CD4-positive, alpha-beta T cell treated with Interleukin-2 at 100 ng/mL for 4 hours (primary cell): ENCODE measurements at regions not wholly inside any gene's neighbourhood (a gene's known extent, or its start where the extent isn't known, plus 50 kb on each side); places are given as distances from the start of the nearest gene placed in this dataset.

Experiments used
- DNase-seq: peaks from one replicate; pipeline ENCODE4 v3.0.0-alpha.2; 2020; ENCODE audit warnings: low spot score

GRCh38 chr2:220496513-220496912 lies 869.1 kb downstream of the SLC4A3 start:
- DNase-seq, result no peak

DNA sequence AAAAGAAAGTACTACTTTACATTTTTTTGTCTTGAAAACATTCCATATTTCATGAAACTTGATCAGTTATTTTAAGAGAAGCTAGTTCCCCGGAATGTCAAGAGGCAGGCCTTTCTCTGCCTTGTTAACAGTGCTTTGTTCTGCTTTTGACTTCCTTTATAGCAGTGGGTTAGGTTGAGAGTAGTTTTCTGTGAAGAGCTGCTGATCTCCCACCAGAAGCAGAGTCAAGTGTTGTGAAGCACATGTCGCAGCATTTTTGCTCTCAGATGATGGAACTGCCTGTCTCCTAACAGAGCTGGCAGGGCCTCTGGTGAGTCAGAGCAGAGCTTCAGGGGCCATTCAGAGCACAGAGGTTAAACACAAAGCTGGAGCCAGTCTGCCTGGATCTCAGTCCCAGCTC lies 871.8 kb downstream of the SLC4A3 start:
- no peak for DNase-seq

- no peak for DNase-seq
Observed at GRCh38 chr2:220502539-220502938, 875.1 kb downstream of the SLC4A3 start.

- no peak for DNase-seq
Observed at GRCh38 chr2:220503431-220503830, 876.0 kb downstream of the SLC4A3 start.

DNA sequence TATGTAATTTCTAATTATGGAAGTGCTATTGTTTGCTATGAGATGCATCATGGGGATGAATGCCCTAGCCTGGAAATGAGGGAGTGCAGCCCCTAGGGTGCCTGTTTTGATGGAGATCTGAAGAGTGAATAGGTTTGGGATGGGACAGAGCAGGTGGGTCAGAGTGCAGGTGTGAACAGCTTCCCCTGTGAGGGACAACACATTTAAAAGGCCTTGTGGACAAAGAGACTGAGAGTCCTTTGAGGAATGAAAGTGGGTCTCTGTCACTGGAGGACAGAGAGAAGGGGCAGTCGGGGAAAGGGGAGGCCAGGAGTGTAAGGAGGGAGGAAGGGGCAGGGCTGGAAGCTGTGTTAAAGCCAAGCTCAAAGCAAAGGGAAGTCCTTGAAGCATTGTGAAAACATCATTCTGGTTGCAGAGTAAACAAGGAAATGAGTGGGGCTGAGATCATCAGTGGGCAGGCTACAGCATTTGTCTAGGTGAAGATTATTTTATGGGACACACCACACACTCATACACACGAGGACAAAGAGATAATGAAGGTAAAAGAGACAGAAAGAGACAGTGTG lies 877.6 kb downstream of the SLC4A3 start:
- DNase-seq, result no peak

GRCh38 chr2:220506466-220506865 lies 879.0 kb downstream of the SLC4A3 start:
- DNase-seq, result no peak

DNA sequence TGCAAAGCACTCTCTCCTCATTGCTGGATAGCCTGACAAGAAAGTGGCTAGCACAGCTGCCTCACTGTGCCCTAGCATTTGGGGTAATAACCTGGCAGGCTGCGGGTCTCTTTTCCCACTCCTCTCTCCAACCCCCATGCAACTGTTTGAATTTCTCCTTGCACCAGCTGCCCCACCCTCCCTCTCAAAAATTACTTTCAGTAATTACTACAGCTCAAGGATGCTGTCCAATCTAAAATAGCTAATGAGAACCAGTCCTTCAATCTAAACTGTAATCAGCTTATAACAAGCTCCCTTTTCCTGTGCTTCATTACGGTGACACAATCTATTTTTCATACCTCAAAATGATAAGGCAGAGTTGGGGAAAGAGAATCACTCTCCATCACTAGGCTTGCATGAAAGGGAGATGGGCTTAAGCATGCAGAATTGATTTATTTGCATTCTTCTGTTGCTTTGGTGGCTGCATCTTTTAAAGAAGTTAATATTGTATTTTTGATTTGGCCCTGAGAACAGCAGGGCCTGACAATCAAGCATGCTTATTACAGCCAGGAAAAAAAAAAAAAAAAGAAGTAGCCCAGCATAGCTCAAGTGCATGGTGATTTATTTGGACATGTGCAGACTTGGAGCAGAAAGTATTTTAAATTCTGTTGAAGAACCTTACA lies 881.8 kb downstream of the SLC4A3 start:
- no peak for DNase-seq

GRCh38 chr2:220509966-220510365 lies 882.5 kb downstream of the SLC4A3 start:
- DNase-seq, result no peak

DNA sequence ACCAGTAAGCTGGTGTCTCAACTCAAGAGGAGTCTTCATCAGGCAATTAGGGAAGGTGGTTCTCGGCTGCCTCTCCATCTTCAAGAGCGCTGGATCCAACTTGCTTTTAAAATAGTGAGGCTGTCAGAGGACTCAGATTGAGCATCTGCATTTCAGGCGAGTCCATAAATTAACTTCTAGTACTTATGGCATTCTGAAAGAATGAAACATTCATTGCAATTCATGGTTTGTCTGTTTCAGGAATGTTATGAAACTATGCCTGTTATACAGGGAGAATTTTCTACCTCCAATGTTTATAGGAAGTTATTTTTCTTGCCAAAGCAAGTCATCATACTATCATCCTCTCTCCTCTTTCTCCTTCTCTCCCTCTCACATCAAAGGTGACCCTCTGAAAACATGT lies 883.2 kb downstream of the SLC4A3 start:
- DNase-seq, result no peak

DNA sequence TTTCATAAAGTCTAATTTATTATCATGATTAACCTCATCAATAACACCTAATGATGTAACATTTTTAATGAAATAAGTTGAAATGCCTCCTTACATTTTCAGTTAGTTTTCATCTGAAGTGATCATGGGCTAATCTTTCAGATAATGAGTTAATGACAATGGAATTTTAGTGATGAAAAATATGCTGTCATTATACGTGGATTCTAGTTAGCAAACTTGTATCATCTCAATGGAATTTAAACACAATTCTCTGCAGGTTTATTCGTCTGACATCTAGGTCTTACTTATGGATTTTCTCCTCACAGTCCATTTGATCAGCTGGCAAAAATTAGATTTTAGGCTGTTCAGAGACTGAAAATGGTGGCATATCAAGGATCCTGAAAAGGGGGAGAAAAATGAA lies 885.0 kb downstream of the SLC4A3 start:
- DNase-seq, result no peak

DNA sequence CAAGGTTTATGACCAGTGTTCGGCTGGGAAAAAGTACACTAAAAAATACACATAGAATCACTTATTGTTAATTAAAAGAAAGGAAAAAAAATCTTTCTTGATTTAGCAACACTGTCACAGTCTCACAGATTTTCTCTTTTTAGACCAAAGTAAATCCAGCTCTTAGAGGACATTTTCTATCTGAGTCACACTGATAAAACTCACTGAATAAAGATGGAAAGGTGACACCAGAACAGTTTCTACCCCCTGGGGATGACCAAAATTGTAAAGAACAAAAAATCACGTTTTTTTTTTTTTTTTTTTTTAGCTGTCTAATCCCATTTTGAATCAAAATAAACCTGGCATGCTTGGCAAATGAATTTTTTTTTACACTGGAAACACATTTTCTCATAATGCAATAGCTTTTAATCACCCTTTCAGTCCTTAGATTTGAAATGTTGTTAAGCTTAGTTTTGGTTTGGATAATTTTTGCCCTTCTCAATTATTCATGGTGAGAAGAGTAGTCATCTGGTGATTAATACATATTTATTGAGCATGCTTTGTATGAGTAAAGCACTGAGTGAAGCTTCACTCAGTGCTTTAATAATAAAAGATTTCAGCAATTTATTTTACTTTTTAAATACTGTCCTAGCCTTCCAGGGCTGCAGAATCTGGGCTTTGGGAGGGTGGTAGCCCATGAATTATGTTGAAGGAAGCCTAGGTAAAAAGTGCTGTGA lies 886.3 kb downstream of the SLC4A3 start:
- DNase-seq, result no peak

DNA sequence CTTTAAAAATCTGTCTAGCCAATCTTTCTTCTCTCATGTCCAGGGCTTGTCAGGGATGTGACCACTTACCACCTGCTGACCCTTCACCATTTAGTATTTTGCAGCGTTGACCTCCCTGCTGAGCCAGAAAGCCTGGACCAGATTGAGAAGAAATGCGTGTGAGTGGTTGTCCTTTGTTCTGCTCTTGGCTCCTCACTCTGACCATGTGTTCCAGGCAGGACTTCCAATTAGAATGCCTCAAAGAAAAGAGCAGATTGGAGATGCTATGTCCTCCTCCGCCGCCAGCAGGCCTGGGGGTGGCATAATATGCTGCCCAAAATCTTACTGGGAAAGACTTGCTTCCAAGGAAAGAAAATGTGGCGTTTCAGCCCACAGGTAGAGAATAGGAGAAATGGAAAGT lies 894.1 kb downstream of the SLC4A3 start:
- DNase-seq, result no peak

DNA sequence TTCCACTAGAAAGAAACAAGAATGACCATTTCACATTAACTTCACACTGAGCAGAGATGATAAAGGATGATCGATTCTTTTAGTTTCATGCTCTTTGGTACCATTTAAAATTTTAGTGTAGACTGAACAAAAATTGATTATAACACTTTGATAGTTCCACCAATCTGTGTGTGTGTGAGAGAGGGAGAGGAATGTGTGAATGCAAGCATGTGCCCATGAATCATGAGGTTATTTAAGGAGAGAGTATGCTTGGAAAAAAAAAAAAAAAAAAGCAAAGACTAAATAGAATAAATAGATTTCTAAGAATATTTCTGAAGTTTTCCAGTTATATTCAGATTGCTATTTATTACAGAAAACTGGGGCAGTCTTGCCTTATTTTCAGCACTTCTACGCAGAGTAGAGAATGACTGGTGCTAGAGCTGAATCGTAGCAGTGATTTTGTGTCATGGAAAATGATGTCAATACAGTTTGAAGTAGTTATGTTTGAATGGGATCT lies 900.8 kb downstream of the SLC4A3 start:
- DNase-seq, result no peak

DNA sequence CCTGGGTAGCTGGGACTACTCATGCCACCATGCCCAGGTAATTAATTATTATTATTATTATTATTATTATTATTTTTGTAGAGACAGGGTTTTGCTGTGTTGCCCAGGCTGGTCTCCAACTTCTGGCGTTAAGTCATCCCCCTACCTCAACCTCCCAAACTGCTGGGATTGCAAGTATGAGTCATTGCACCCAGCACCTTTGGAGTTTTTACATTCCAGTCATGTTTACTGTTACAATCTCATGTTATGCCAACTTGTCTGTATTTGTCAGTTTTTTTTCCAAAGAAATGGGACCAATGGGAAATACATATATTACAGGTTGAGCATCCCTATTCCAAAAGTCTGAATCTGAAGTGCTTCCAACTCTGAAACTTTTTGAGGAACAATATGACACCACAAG lies 903.8 kb downstream of the SLC4A3 start:
- DNase-seq, result no peak

- no peak for DNase-seq
Observed at GRCh38 chr2:220533485-220533884, 906.1 kb downstream of the SLC4A3 start.

DNA sequence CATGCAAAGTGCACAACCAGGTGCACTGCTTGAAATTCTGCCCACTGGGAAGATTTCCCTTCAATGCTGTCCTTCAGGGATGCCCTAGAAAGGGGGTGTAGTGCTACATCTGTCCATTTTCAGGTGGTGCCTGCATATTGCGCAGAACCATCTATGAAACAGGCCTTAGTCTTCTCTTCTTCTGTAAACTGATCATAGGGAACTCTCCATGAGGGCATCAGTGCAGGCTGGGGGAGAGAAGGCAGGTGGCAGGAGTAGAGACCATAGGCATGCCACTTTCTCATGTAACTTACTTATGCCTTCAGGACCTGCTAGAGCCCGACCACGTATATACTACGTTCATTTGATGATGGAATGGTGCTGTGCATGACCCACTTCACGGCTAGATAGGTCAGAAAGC lies 912.1 kb downstream of the SLC4A3 start:
- DNase-seq, result no peak

DNA sequence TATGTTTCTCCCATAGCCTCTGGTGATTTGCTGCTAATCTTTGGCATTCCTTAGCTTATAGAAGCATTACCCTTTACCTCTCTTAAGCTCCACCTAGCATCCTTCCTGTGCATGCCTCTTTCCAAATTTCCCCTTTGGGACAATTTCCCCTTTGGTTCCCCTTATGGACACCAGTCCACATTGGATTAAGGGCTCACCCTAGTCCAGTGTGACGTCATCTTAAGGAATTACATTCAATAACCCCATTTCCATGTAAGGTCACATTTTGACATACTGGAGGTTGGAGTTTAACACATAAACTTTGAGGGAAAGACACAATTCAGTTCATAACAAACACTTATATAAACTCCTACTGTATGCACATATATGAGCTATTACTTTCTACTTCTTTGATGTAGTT lies 916.6 kb downstream of the SLC4A3 start:
- no peak for DNase-seq

GRCh38 chr2:220550995-220551700 lies 923.7 kb downstream of the SLC4A3 start:
- DNase-seq, result no peak

DNA sequence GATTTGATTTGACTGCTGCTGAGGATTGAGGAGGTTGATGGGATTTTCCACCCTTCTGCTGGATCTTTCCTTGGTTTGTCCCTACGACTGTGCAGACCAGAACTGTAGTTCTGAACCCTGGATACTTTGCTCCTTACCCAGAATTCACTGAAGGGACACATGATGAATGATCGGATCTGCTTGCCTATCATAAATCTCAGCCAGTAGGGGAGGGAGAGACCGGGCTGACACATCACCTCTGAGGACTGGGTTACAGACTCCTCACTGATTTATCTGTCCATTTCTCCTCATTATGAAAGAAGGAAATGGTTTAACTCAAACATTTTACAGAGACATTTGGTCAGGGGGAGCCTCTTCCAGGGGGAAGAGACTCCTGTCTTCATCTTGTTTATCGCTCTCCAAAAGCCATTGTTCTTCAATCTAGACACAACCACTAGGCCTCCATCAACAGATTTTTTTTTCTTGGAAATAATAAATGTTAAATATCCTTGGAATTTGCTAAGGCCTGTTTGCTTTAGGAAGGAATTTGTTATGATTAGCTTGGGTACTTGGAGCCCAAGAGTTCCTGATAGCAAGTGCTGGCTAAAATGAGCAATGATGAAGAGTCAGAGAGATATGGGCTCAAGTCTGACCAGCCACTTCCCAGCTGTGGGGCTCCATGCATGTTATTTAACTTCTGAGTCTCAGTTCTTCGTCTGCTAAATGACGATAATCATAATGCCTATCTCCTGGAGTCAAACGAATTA lies 925.5 kb downstream of the SLC4A3 start:
- DNase-seq, result no peak

GRCh38 chr2:220555961-220556630 lies 928.7 kb downstream of the SLC4A3 start:
- no peak for DNase-seq

DNA sequence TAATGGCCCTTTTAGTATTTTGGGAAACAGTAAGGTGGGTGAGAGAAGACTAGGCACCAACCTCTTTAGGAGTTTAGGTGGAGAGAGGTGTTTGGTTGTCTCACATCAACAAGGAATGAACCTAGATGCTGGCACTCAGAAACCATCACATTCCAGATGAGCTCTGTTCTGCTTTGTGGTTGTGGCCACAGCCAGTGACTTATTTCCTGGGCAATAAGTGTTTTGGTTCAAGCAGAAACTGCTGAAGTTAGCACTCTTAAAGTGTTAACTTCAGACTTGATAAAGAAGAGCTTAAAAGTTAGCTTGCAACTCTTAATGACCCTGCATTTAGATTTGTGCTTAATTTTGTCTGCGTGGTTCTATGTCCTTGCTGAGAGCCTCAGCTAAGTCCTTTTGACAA lies 929.2 kb downstream of the SLC4A3 start:
- DNase-seq, result no peak

DNA sequence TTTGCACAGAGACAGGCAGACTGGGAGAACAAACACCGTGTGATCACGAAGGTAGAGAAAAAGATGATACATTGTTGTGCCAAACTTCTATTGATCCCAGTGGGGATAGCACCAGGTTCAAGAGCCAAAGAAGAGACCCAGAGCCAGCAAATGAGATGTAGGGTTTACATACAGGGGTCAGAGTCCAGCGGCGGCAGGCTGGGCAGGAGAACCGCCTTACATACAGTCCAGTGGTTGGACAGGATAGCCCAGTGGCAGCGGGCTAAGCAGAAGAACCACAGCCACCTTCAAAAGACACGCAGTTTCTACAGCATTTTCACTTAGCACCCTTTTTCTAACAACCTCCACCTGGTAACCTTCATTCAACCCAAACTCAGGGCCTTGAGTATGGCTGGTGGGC lies 932.8 kb downstream of the SLC4A3 start:
- no peak for DNase-seq
